SK-N-SH (cell line): ENCODE measurements at regions not wholly inside any gene's neighbourhood (a gene's known extent, or its start where the extent isn't known, plus 50 kb on each side); places are given as distances from the start of the nearest gene placed in this dataset.

Experiments
- CTCF ChIA-PET: fragments of 300-600, 350-600 bp; formaldehyde crosslinking; extraction: SDS; loops from one replicate; lab custom pipeline; 2021; lab: Yijun Ruan, JAX
- POLR2A ChIA-PET: fragments of 350-600 bp; sonication (Branson Sonifier 250); formaldehyde crosslinking; extraction: SDS; loops from one replicate; lab custom pipeline; 2020; ENCODE audit warnings: antibody characterized with exemption, inconsistent platforms; lab: Yijun Ruan, JAX
- DNase-seq: peaks from one replicate; pipeline ENCODE4 v3.0.0; 2012
- H2AFZ ChIP-seq: fragments of 200-600 bp; sonication (generic); 2 replicates; pipeline ENCODE4 v1.8.1; 2016; ENCODE audit warnings: antibody characterized with exemption, mild to moderate bottlenecking, low read depth
- H3F3A ChIP-seq: fragments of 200-600 bp; sonication (generic); replicated peaks from 2 replicates; pipeline ENCODE3; 2016; ENCODE audit warnings: antibody characterized with exemption, mild to moderate bottlenecking; ENCODE audit not compliant: insufficient read depth
- H3K27ac ChIP-seq, 2 experiments: fragments of 200-500 bp in 1 of 2; fragments of 200-600 bp in 1 of 2; sonication (Bioruptor generic) in 1 of 2; sonication (generic), shearing (Covaris generic) in 1 of 2; 2 replicates each; pipeline versions ENCODE4 v1.5.1 to v1.6.1; 2014 to 2016; ENCODE audit warnings: low read depth in 2 of 2, inconsistent platforms in 1 of 2, low read length in 1 of 2, mild to moderate bottlenecking in 1 of 2, mixed read lengths in 1 of 2
- H3K27me3 ChIP-seq: fragments of 200-600 bp; sonication (generic), shearing (Covaris generic); 2 replicates; pipeline ENCODE4 v1.6.1; 2016; ENCODE audit warnings: mixed run types; ENCODE audit not compliant: insufficient read depth
- H3K36me3 ChIP-seq, 2 experiments: fragments of 200-500 bp in 1 of 2; fragments of 200-600 bp in 1 of 2; sonication (Bioruptor generic) in 1 of 2; sonication (generic) in 1 of 2; replicated peaks in 1 of 2; 2 replicates each; pipeline versions ENCODE3 to v1.5.1; 2014 to 2016; ENCODE audit warnings: low read length in 1 of 2, mild to moderate bottlenecking in 1 of 2; ENCODE audit not compliant: insufficient read depth in 2 of 2, control insufficient read depth in 1 of 2
- H3K4me1 ChIP-seq, 2 experiments: fragments of 200-500 bp in 1 of 2; fragments of 200-600 bp in 1 of 2; sonication (Bioruptor generic) in 1 of 2; sonication (generic), shearing (Covaris generic) in 1 of 2; 2 replicates each; pipeline versions ENCODE4 v1.5.1 to v1.6.1; 2014 to 2016; ENCODE audit warnings: low read depth in 1 of 2, low read length in 1 of 2, mixed run types in 1 of 2; ENCODE audit not compliant: insufficient read depth in 2 of 2, control insufficient read depth in 1 of 2
- H3K4me2 ChIP-seq: fragments of 200-600 bp; sonication (generic), shearing (Covaris generic); 2 replicates; pipeline ENCODE4 v1.6.1; 2017; ENCODE audit warnings: mixed run types
- H3K4me3 ChIP-seq, 2 experiments: fragments of 200-500 bp in 1 of 2; fragments of 200-600 bp in 1 of 2; sonication (Bioruptor generic) in 1 of 2; sonication (generic), shearing (Covaris generic) in 1 of 2; 2 replicates each; pipeline versions ENCODE4 v1.5.1 to v1.8.1; 2014 to 2016; ENCODE audit warnings: low read depth in 2 of 2, inconsistent platforms in 1 of 2, low read length in 1 of 2, mild to moderate bottlenecking in 1 of 2, mixed read lengths in 1 of 2, moderate library complexity in 1 of 2
- H3K79me2 ChIP-seq: fragments of 200-600 bp; sonication (generic); 2 replicates; pipeline ENCODE4 v1.8.1; 2017; ENCODE audit warnings: mild to moderate bottlenecking; ENCODE audit not compliant: insufficient read depth
- H3K9ac ChIP-seq: fragments of 200-600 bp; sonication (generic); 2 replicates; pipeline ENCODE4 v1.6.1; 2017; ENCODE audit warnings: mixed run types
- H3K9me2 ChIP-seq: fragments of 200-600 bp; sonication (generic); 2 replicates; pipeline ENCODE4 v1.6.1; 2017; ENCODE audit warnings: mixed run types
- H3K9me3 ChIP-seq: fragments of 200-600 bp; sonication (generic); 2 replicates; pipeline ENCODE4 v1.6.1; 2017; ENCODE audit warnings: mixed run types, mild to moderate bottlenecking, moderate library complexity
- H4K20me1 ChIP-seq: fragments of 200-600 bp; sonication (generic); 2 replicates; pipeline ENCODE4 v1.6.1; 2017; ENCODE audit warnings: mild to moderate bottlenecking, mixed run types; ENCODE audit not compliant: insufficient read depth
- EZH2phosphoT487 ChIP-seq: fragments of 200-600 bp; sonication (generic); IDR thresholded peaks from 2 replicates; pipeline ENCODE4 v1.6.1; 2017; ENCODE audit warnings: low read depth, mixed run types, mild to moderate bottlenecking, antibody characterized with exemption, moderate library complexity, borderline replicate concordance
- FOXJ3 ChIP-seq: sonication (generic); formaldehyde crosslinking; IDR thresholded peaks from 2 replicates; pipeline ENCODE4 v1.5.1; 2020; ENCODE audit warnings: mild to moderate bottlenecking, missing genetic modification reagents
- GABPA ChIP-seq: IDR thresholded peaks from 2 replicates; pipeline ENCODE4 v1.4.0; 2012; ENCODE audit warnings: low read depth, mild to moderate bottlenecking
- GATA2 ChIP-seq: sonication (generic); formaldehyde crosslinking; IDR thresholded peaks from 2 replicates; pipeline ENCODE4 v1.5.0; 2020; ENCODE audit warnings: mild to moderate bottlenecking, missing genetic modification reagents
- IRF3 ChIP-seq: fragments of 150-350 bp; IDR thresholded peaks from 2 replicates; pipeline ENCODE4 v1.6.1; 2016; ENCODE audit warnings: mild to moderate bottlenecking, low read depth, low read length
- NRF1 ChIP-seq: IDR thresholded peaks from 2 replicates; pipeline ENCODE4 v1.6.1; 2012; ENCODE audit warnings: low read depth, mild to moderate bottlenecking, low read length
- POLR2AphosphoS5 ChIP-seq: IDR thresholded peaks from 2 replicates; pipeline ENCODE4 v1.6.1; 2012; ENCODE audit warnings: low read depth, low read length
- REST ChIP-seq: IDR thresholded peaks from 2 replicates; pipeline ENCODE4 v1.6.1; 2012; ENCODE audit warnings: mild to moderate bottlenecking, low read depth, low read length, moderate library complexity
- RXRA ChIP-seq: IDR thresholded peaks from 2 replicates; pipeline ENCODE4 v1.4.0; 2012; ENCODE audit warnings: low read depth, mild to moderate bottlenecking, borderline replicate concordance
- SIN3A ChIP-seq: IDR thresholded peaks from 2 replicates; pipeline ENCODE4 v1.6.1; 2012; ENCODE audit warnings: low read depth, mild to moderate bottlenecking, low read length, moderate library complexity, borderline replicate concordance
- TEAD4 ChIP-seq: IDR thresholded peaks from 2 replicates; pipeline ENCODE4 v1.4.0; 2012; ENCODE audit warnings: mild to moderate bottlenecking, borderline replicate concordance; ENCODE audit not compliant: insufficient read depth
- USF1 ChIP-seq: IDR thresholded peaks from 2 replicates; pipeline ENCODE4 v1.4.0; 2012; ENCODE audit warnings: low read depth, borderline replicate concordance
- YY1 ChIP-seq: IDR thresholded peaks from 2 replicates; pipeline ENCODE4 v1.4.0; 2012; ENCODE audit warnings: low read depth, mild to moderate bottlenecking
- WGBS: methylation state at CpG from one replicate; pipeline ENCODE4 v1.1.6; 2017; ENCODE audit warnings: low lambda C conversion rate; 5-methylcytosine and 5-hydroxymethylcytosine counted together

GRCh38 chr20:40477805-40478204 is 211.2 kb downstream of the MAFB start:
- Histone ChIP-seq H3K4me1 (no peaks in the 10 kb centered on the region), H3K4me2 (no peak overlapping the region), H3K4me3 (no peak overlapping the region), H2AFZ (no peak overlapping the region), H3K9me3 (no peaks in the 10 kb centered on the region), H3K27me3 (no peaks in the 10 kb centered on the region), H3K36me3 (no peaks in the 10 kb centered on the region), H3F3A (no peaks in the 10 kb centered on the region), H4K20me1 (no peaks in the 10 kb centered on the region), H3K27ac (no peak overlapping the region), H3K9ac (no peak overlapping the region), H3K79me2 (no peaks in the 10 kb centered on the region), H3K9me2 (no peaks in the 10 kb centered on the region)
- POLR2A ChIA-PET: no interaction called here
- 27% methylated on average over 3 of the region's 3 CpGs for WGBS
- DNase-seq: no peak
- CTCF ChIA-PET: no interaction called here
- TF ChIP-seq GABPA (no peak), POLR2AphosphoS5 (no peak), IRF3 (no peak), USF1 (no peak), GATA2 (CRISPR knock-in tag) (no peak), REST (no peak), YY1 (no peak), NRF1 (no peak), EZH2phosphoT487 (no peak), SIN3A (no peak), TEAD4 (no peak), RXRA (no peak), FOXJ3 (CRISPR knock-in tag) (no peak)

GRCh38 chr20:40476461-40476860 is 212.6 kb downstream of the MAFB start:
- no peak for DNase-seq
- H3K4me3 ChIP-seq: no peak overlapping the region
- WGBS: 31% methylated on average over 3 of the region's 3 CpGs
- no peaks in the 10 kb centered on the region for H3F3A ChIP-seq
- no peaks in the 10 kb centered on the region for H3K9me3 ChIP-seq
- no peak overlapping the region for H3K9ac ChIP-seq
- POLR2A ChIA-PET: no interaction called here
- no peak overlapping the region for H3K27ac ChIP-seq
- H4K20me1 ChIP-seq: no peaks in the 10 kb centered on the region
- H3K4me1 ChIP-seq: no peaks in the 10 kb centered on the region
- no peak for TF ChIP-seq GABPA
- TF ChIP-seq, all 33 proteins: peak for 0
- Histone ChIP-seq H3K27me3 (no peaks in the 10 kb centered on the region), H3K4me2 (no peak overlapping the region), H2AFZ (no peak overlapping the region), H3K36me3 (no peaks in the 10 kb centered on the region), H3K9me2 (no peaks in the 10 kb centered on the region), H3K79me2 (no peaks in the 10 kb centered on the region)
- CTCF ChIA-PET: no interaction called here
